HepG2 (cell line): ENCODE measurements at regions not wholly inside any gene's neighbourhood (a gene's known extent, or its start where the extent isn't known, plus 50 kb on each side); places are given as distances from the start of the nearest gene placed in this dataset.
A peak's percentile ranks its signal among the peaks of the same experiment; 100 is the strongest.

Source experiments
- GATA4 ChIP-seq: sonication (generic); IDR thresholded peaks from 2 replicates; pipeline ENCODE4 v1.6.1; 2016; ENCODE audit warnings: antibody characterized with exemption, low read depth, borderline replicate concordance
- HOXA5 ChIP-seq: sonication (generic); formaldehyde crosslinking; IDR thresholded peaks from 2 replicates; pipeline ENCODE4 v1.4.0; 2020; ENCODE audit warnings: missing genetic modification reagents
- JUND ChIP-seq: sonication (generic); formaldehyde crosslinking; IDR thresholded peaks from 2 replicates; pipeline ENCODE4 v1.8.0; 2022; ENCODE audit warnings: mild to moderate bottlenecking, missing genetic modification reagents
- KAT8 ChIP-seq: IDR thresholded peaks from 2 replicates; pipeline ENCODE4 v1.6.1; 2016; ENCODE audit warnings: missing genetic modification reagents, missing compliant biosample characterization
- KLF6 ChIP-seq: IDR thresholded peaks from 2 replicates; pipeline ENCODE4 v1.8.0; 2016; ENCODE audit warnings: missing biosample characterization, missing genetic modification reagents
- MAFF ChIP-seq: IDR thresholded peaks from 2 replicates; pipeline ENCODE4 v1.6.1; 2011; ENCODE audit warnings: low read depth, low read length, improper control_type of control experiment
- MEF2D ChIP-seq: sonication (generic); formaldehyde crosslinking; IDR thresholded peaks from 2 replicates; pipeline ENCODE4 v1.5.1; 2020; ENCODE audit warnings: mild to moderate bottlenecking, missing genetic modification reagents
- MEIS1 ChIP-seq: sonication (generic); formaldehyde crosslinking; IDR thresholded peaks from 2 replicates; pipeline ENCODE4 v1.9.0; 2021; ENCODE audit warnings: mild to moderate bottlenecking, missing genetic modification reagents, moderate library complexity, borderline replicate concordance
- MIER3 ChIP-seq: IDR thresholded peaks from 2 replicates; pipeline ENCODE4 v1.6.1; 2016; ENCODE audit warnings: missing compliant biosample characterization, borderline replicate concordance
- MXD4 ChIP-seq: IDR thresholded peaks from 2 replicates; pipeline ENCODE4 v1.6.1; 2016; ENCODE audit warnings: mild to moderate bottlenecking, missing biosample characterization, missing genetic modification reagents
- NFIC ChIP-seq: IDR thresholded peaks from 2 replicates; pipeline ENCODE4 v1.6.1; 2012; ENCODE audit warnings: mild to moderate bottlenecking, low read length, inconsistent platforms
- NR2F6 ChIP-seq, 2 experiments: IDR thresholded peaks; 2 replicates each; pipeline ENCODE4 v1.6.1; 2016; ENCODE audit warnings: antibody characterized with exemption in 1 of 2, mild to moderate bottlenecking in 1 of 2
- RCOR2 ChIP-seq: IDR thresholded peaks from 2 replicates; pipeline ENCODE4 v1.6.1; 2016; ENCODE audit warnings: missing biosample characterization, missing genetic modification reagents
- SMC3 ChIP-seq: IDR thresholded peaks from 2 replicates; pipeline ENCODE4 v1.6.1; 2011; ENCODE audit warnings: low read length, improper control_type of control experiment
- SOX13 ChIP-seq, 3 experiments: fragments of 450-650 bp in 1 of 3; sonication (generic) in 1 of 3; formaldehyde crosslinking in 1 of 3; IDR thresholded peaks in 2 of 3; conservative IDR thresholded peaks in 1 of 3; 2 replicates each; pipeline versions ENCODE4 v1.5.0 to v1.6.1; 2016 to 2020; ENCODE audit warnings: antibody characterized with exemption in 1 of 3, mild to moderate bottlenecking in 1 of 3, missing compliant biosample characterization in 1 of 3, missing genetic modification reagents in 1 of 3, moderate library complexity in 1 of 3
- TBX2 ChIP-seq: sonication (generic); formaldehyde crosslinking; IDR thresholded peaks from 2 replicates; pipeline ENCODE4 v1.5.0; 2020; ENCODE audit warnings: missing genetic modification reagents, mild to moderate bottlenecking, borderline replicate concordance
- TEAD3 ChIP-seq: optimal IDR thresholded peaks from 2 replicates; pipeline ENCODE3; 2016; ENCODE audit warnings: borderline replicate concordance
- TF ChIP-seq, protein P1 (sequence below): sonication (generic); formaldehyde crosslinking; IDR thresholded peaks from 2 replicates; pipeline ENCODE4 v1.4.0; 2020; ENCODE audit warnings: missing genetic modification reagents
- TF ChIP-seq, protein P2 (sequence below): sonication (generic); formaldehyde crosslinking; IDR thresholded peaks from 2 replicates; pipeline ENCODE4 v1.4.0; 2020; ENCODE audit warnings: missing genetic modification reagents
- TF ChIP-seq, protein P3 (sequence below): sonication (generic); formaldehyde crosslinking; IDR thresholded peaks from 2 replicates; pipeline ENCODE4 v1.5.0; 2020; ENCODE audit warnings: missing genetic modification reagents, mild to moderate bottlenecking, borderline replicate concordance
- TF ChIP-seq, protein P4 (sequence below): sonication (generic); formaldehyde crosslinking; IDR thresholded peaks from 2 replicates; pipeline ENCODE4 v1.5.0; 2020; ENCODE audit warnings: mild to moderate bottlenecking, missing genetic modification reagents, moderate library complexity
- TF ChIP-seq, protein P5 (sequence below): IDR thresholded peaks from 2 replicates; pipeline ENCODE4 v1.6.1; 2016; ENCODE audit warnings: missing genetic modification reagents, missing compliant biosample characterization
- TF ChIP-seq, protein P6 (sequence below): sonication (generic); formaldehyde crosslinking; IDR thresholded peaks from 2 replicates; pipeline ENCODE4 v1.8.0; 2022; ENCODE audit warnings: missing genetic modification reagents, mild to moderate bottlenecking, moderate library complexity, borderline replicate concordance

DNA sequence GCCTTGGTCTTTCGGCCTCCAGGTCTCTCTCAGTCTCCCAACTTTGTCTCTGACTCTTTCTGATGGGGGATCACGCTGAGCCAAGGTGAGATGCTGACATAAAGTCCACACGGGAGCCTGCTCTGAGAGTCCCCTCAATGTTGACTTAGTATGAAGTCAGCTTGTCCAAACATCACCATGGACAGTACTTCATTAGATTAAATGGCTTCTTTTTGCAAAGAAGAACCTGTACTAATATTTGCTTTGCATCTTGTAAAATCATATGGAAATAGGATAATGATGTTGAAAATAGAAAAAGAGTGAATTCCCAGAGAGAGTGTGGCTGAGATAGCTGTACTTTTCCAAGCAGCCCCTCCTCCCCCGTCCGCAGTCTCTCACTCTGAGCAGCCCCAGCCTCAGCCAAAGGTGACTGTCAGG lies 56.7 kb upstream of the SIAH1 start (continued):
- TF ChIP-seq MAFF, result 0 out of 2 replicates have a peak, but pooled peaks have one; percentile 11
- peak; percentile 64 for TF ChIP-seq TEAD3 (CRISPR knock-in tag)
- TF ChIP-seq MXD4 (CRISPR knock-in tag), result 0 out of 2 replicates have a peak, but pooled peaks have one; percentile 49
- TF ChIP-seq SOX13 (IDR thresholded peaks at IDR 0.05), result peak; percentile 56; the same call in 1 of the 2 replicates
- TF ChIP-seq SOX13 (CRISPR knock-in tag; conservative IDR thresholded peaks at IDR 0.05 in 1 of 2, IDR thresholded peaks at IDR 0.05 in 1 of 2), result peak in 1 of 2 experiments; percentile 89; a peak in 2 of 4 replicates
- TF ChIP-seq GATA4, result peak; percentile 21; the same call in 1 of the 2 replicates
- TF ChIP-seq, protein P1, sequence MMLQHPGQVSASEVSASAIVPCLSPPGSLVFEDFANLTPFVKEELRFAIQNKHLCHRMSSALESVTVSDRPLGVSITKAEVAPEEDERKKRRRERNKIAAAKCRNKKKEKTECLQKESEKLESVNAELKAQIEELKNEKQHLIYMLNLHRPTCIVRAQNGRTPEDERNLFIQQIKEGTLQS (CRISPR knock-in tag), result peak; percentile 97
- TF ChIP-seq, protein P2, sequence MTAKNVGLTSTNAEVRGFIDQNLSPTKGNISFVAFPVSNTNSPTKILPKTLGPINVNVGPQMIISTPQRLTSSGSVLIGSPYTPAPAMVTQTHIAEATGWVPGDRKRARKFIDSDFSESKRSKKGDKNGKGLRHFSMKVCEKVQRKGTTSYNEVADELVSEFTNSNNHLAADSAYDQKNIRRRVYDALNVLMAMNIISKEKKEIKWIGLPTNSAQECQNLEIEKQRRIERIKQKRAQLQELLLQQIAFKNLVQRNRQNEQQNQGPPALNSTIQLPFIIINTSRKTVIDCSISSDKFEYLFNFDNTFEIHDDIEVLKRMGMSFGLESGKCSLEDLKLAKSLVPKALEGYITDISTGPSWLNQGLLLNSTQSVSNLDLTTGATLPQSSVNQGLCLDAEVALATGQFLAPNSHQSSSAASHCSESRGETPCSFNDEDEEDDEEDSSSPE (CRISPR knock-in tag), result no peak
- peak; percentile 89; the same call in 1 of the 2 replicates for TF ChIP-seq MIER3 (CRISPR knock-in tag)
- peak; percentile 67 for TF ChIP-seq NR2F6 (IDR thresholded peaks at IDR 0.05)
- TF ChIP-seq NR2F6 (CRISPR knock-in tag; IDR thresholded peaks at IDR 0.05), result peak; percentile 84
- TF ChIP-seq, protein P3, sequence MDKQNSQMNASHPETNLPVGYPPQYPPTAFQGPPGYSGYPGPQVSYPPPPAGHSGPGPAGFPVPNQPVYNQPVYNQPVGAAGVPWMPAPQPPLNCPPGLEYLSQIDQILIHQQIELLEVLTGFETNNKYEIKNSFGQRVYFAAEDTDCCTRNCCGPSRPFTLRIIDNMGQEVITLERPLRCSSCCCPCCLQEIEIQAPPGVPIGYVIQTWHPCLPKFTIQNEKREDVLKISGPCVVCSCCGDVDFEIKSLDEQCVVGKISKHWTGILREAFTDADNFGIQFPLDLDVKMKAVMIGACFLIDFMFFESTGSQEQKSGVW (CRISPR knock-in tag), result no peak
- TF ChIP-seq MEIS1 (CRISPR knock-in tag), result peak; percentile 67; the same call in 1 of the 2 replicates
- peak; percentile 63; the same call in 1 of the 2 replicates for TF ChIP-seq HOXA5 (CRISPR knock-in tag)
- 0 out of 2 replicates have a peak, but pooled peaks have one; percentile 3 for TF ChIP-seq SMC3
- TF ChIP-seq JUND (CRISPR knock-in tag), result peak; percentile 88
- peak; percentile 91 for TF ChIP-seq RCOR2
- peak; percentile 79; the same call in 1 of the 2 replicates for TF ChIP-seq NFIC
- peak; percentile 96 for TF ChIP-seq TBX2 (CRISPR knock-in tag)
- TF ChIP-seq, protein P4, sequence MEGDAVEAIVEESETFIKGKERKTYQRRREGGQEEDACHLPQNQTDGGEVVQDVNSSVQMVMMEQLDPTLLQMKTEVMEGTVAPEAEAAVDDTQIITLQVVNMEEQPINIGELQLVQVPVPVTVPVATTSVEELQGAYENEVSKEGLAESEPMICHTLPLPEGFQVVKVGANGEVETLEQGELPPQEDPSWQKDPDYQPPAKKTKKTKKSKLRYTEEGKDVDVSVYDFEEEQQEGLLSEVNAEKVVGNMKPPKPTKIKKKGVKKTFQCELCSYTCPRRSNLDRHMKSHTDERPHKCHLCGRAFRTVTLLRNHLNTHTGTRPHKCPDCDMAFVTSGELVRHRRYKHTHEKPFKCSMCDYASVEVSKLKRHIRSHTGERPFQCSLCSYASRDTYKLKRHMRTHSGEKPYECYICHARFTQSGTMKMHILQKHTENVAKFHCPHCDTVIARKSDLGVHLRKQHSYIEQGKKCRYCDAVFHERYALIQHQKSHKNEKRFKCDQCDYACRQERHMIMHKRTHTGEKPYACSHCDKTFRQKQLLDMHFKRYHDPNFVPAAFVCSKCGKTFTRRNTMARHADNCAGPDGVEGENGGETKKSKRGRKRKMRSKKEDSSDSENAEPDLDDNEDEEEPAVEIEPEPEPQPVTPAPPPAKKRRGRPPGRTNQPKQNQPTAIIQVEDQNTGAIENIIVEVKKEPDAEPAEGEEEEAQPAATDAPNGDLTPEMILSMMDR (CRISPR knock-in tag), result no peak
- 0 out of 2 replicates have a peak, but pooled peaks have one; percentile 30 for TF ChIP-seq KLF6 (CRISPR knock-in tag)
- TF ChIP-seq MEF2D (CRISPR knock-in tag), result peak; percentile 92
- TF ChIP-seq, protein P5, sequence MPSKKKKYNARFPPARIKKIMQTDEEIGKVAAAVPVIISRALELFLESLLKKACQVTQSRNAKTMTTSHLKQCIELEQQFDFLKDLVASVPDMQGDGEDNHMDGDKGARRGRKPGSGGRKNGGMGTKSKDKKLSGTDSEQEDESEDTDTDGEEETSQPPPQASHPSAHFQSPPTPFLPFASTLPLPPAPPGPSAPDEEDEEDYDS (CRISPR knock-in tag), result peak; percentile 48; the same call in 1 of the 2 replicates
- peak; percentile 76 for TF ChIP-seq KAT8 (CRISPR knock-in tag)
- TF ChIP-seq, protein P6, sequence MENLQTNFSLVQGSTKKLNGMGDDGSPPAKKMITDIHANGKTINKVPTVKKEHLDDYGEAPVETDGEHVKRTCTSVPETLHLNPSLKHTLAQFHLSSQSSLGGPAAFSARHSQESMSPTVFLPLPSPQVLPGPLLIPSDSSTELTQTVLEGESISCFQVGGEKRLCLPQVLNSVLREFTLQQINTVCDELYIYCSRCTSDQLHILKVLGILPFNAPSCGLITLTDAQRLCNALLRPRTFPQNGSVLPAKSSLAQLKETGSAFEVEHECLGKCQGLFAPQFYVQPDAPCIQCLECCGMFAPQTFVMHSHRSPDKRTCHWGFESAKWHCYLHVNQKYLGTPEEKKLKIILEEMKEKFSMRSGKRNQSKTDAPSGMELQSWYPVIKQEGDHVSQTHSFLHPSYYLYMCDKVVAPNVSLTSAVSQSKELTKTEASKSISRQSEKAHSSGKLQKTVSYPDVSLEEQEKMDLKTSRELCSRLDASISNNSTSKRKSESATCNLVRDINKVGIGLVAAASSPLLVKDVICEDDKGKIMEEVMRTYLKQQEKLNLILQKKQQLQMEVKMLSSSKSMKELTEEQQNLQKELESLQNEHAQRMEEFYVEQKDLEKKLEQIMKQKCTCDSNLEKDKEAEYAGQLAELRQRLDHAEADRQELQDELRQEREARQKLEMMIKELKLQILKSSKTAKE (CRISPR knock-in tag), result peak; percentile 48; the same call in 1 of the 2 replicates
